Fibroblast of mammary gland (primary cell): ENCODE measurements at regions not wholly inside any gene's neighbourhood (a gene's known extent, or its start where the extent isn't known, plus 50 kb on each side); places are given as distances from the start of the nearest gene placed in this dataset.

Experiments
- DNase-seq: peaks from one replicate; pipeline ENCODE4 v3.0.0-alpha.2; 2010; ENCODE audit warnings: low read depth
- H3K4me3 ChIP-seq: 2 replicates; pipeline ENCODE4 v1.5.1; 2011; ENCODE audit warnings: low read depth, mild to moderate bottlenecking, low read length, moderate library complexity; ENCODE audit not compliant: control insufficient read depth
- TF ChIP-seq, protein P1 (sequence below): conservative IDR thresholded peaks from 2 replicates; pipeline ENCODE4 v1.5.1; 2011; ENCODE audit warnings: low read depth, low read length, inconsistent platforms; ENCODE audit not compliant: control insufficient read depth, insufficient read depth

GRCh38 chr5:57761513-57761912, 278.9 kb upstream of the ACTBL2 start:
- H3K4me3 ChIP-seq, result no peak overlapping the region
- TF ChIP-seq, protein P1, sequence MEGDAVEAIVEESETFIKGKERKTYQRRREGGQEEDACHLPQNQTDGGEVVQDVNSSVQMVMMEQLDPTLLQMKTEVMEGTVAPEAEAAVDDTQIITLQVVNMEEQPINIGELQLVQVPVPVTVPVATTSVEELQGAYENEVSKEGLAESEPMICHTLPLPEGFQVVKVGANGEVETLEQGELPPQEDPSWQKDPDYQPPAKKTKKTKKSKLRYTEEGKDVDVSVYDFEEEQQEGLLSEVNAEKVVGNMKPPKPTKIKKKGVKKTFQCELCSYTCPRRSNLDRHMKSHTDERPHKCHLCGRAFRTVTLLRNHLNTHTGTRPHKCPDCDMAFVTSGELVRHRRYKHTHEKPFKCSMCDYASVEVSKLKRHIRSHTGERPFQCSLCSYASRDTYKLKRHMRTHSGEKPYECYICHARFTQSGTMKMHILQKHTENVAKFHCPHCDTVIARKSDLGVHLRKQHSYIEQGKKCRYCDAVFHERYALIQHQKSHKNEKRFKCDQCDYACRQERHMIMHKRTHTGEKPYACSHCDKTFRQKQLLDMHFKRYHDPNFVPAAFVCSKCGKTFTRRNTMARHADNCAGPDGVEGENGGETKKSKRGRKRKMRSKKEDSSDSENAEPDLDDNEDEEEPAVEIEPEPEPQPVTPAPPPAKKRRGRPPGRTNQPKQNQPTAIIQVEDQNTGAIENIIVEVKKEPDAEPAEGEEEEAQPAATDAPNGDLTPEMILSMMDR, result no peak
- no peak for DNase-seq

DNA sequence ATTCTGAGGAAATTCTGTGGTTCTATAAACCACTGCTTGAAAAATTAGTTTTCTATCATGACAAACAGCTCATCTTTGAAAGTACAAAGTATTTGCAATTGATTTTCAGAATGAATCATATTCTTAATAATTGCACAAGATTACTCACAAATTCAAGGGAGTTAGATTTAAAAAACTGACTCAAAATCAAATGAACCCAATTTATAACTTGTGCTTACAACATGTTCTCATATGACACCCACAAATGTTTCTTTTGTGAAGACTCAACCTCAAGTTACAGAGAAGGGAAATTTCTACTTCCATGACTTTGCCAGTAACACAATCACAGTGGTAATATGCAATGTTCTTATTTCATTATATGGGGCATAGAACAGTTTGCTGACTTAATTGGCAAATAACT, 272.0 kb upstream of the ACTBL2 start:
- H3K4me3 ChIP-seq, result no peak overlapping the region
- DNase-seq, result peak; percentile 79
- TF ChIP-seq, protein P1, result no peak

GRCh38 chr5:57753446-57753845, 270.8 kb upstream of the ACTBL2 start:
- H3K4me3 ChIP-seq, result no peak overlapping the region
- TF ChIP-seq, protein P1, result no peak
- DNase-seq, result no peak

DNA sequence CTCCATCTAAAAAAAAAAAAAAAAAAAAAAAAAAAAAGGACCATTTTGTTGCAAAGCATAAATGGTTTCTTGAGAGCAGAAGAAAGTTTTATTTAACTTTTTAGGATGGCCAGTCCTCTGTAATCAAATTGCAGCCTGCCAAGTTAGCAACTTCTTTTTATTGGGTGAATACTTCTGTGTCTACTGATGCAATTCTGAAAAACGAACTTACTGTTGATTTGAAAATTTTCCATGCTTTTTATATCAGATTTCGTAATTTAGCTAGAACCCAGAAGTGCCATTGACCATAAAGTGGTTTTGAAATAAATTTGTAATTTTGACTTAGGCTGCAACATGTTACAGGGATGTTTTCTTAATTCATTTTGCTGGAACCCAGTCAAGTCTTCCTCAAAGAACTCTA, 269.1 kb upstream of the ACTBL2 start:
- no peak for DNase-seq
- TF ChIP-seq, protein P1, result no peak
- H3K4me3 ChIP-seq, result no peak overlapping the region

GRCh38 chr5:57750891-57751290, 268.3 kb upstream of the ACTBL2 start:
- TF ChIP-seq, protein P1, result no peak
- no peak overlapping the region for H3K4me3 ChIP-seq
- no peak for DNase-seq

DNA sequence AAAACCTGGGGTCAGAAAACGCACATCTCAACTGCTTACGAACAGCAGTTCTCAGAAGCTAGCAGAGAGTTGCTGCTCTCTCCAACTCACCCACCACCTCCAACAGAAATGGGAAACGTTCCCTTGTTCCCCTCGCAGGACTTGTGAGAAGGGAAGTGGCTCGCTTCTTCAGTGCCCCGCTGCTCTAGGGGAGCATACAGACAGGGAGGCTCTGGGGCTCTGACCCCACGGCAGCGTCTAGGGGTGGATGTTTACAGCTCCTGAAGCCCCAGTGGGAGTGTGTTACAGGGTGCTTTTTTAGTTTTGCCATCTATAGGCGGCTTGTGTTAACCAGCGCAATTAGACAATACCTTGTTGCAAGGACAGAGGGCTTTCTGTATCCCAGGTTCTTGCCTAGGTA, 267.7 kb upstream of the ACTBL2 start:
- TF ChIP-seq, protein P1, result no peak

GRCh38 chr5:57749396-57749795, 266.8 kb upstream of the ACTBL2 start:
- H3K4me3 ChIP-seq, result no peak overlapping the region
- TF ChIP-seq, protein P1, result no peak
- DNase-seq, result peak; percentile 72

More for the DNA sequence above, 267.7 kb upstream of the ACTBL2 start:
- no peak for DNase-seq
- no peak overlapping the region for H3K4me3 ChIP-seq
